Amygdala (tissue), 56 donors: ENCODE measurements at regions not wholly inside any gene's neighbourhood (a gene's known extent, or its start where the extent isn't known, plus 50 kb on each side); places are given as distances from the start of the nearest gene placed in this dataset.
"Not testable (repeated sequence)": the region's sequence is repeated elsewhere in the genome, so short reads cannot be mapped to it uniquely, and the experiment has no call there.

Experiments used
- DNase-seq, 56 donors: peaks; one replicate each; lab custom pipeline; 2025; lab: John Stamatoyannopoulos, UW

GRCh38 chr11:134719940-134720690 lies 308.1 kb upstream of the B3GAT1 start:
- DNase-seq: not testable (repeated sequence)

- no peak for DNase-seq
Observed at GRCh38 chr11:134719397-134719796, 307.4 kb upstream of the B3GAT1 start.

- no peak for DNase-seq
Observed at GRCh38 chr11:134716582-134716981, 304.5 kb upstream of the B3GAT1 start.

GRCh38 chr11:134714021-134714656 lies 302.1 kb upstream of the B3GAT1 start:
- no peak for DNase-seq

GRCh38 chr11:134712228-134713145 lies 300.4 kb upstream of the B3GAT1 start:
- DNase-seq: no peak

GRCh38 chr11:134711588-134711987 lies 299.5 kb upstream of the B3GAT1 start:
- DNase-seq: no peak

- no peak for DNase-seq
Observed at GRCh38 chr11:134710861-134711407, 298.9 kb upstream of the B3GAT1 start.

GRCh38 chr11:134705858-134706257 lies 293.8 kb upstream of the B3GAT1 start:
- no peak for DNase-seq

- DNase-seq: no peak
Observed at GRCh38 chr11:134702827-134703226, 290.8 kb upstream of the B3GAT1 start.

- DNase-seq: peak in 1 of 56 donors; percentile 21
Observed at GRCh38 chr11:134701564-134702165, 289.6 kb upstream of the B3GAT1 start.

GRCh38 chr11:134700101-134700640 lies 288.1 kb upstream of the B3GAT1 start:
- DNase-seq: no peak

GRCh38 chr11:134696455-134696854 lies 284.4 kb upstream of the B3GAT1 start:
- no peak for DNase-seq

GRCh38 chr11:134691985-134692384 lies 279.9 kb upstream of the B3GAT1 start:
- no peak for DNase-seq

GRCh38 chr11:134691295-134691873 lies 279.3 kb upstream of the B3GAT1 start:
- DNase-seq: no peak

GRCh38 chr11:134689886-134690285 lies 277.8 kb upstream of the B3GAT1 start:
- no peak for DNase-seq

- DNase-seq: no peak
Observed at GRCh38 chr11:134687548-134687947, 275.5 kb upstream of the B3GAT1 start.

- no peak for DNase-seq
Observed at GRCh38 chr11:134686460-134687061, 274.5 kb upstream of the B3GAT1 start.

- no peak for DNase-seq
Observed at GRCh38 chr11:134685793-134686380, 273.8 kb upstream of the B3GAT1 start.

- DNase-seq: no peak
Observed at GRCh38 chr11:134684576-134684975, 272.5 kb upstream of the B3GAT1 start.
